Mammary epithelial cell (primary cell): ENCODE measurements at regions not wholly inside any gene's neighbourhood (a gene's known extent, or its start where the extent isn't known, plus 50 kb on each side); places are given as distances from the start of the nearest gene placed in this dataset.

Experiments used
- CTCF ChIP-seq, 2 donors: IDR thresholded peaks in 1 of 2; conservative IDR thresholded peaks in 1 of 2; 2 replicates each; pipeline ENCODE4 v1.5.1; 2011 to 2012; ENCODE audit warnings: inconsistent platforms in 2 of 2, low read length in 2 of 2, mild to moderate bottlenecking in 2 of 2, control low read depth in 1 of 2, low read depth in 1 of 2; ENCODE audit not compliant: insufficient read depth in 1 of 2; ENCODE audit errors: extremely low read depth in 1 of 2
- EZH2 ChIP-seq: IDR thresholded peaks from 2 replicates; pipeline ENCODE4 v1.6.1; 2012; ENCODE audit warnings: low read length, inconsistent platforms, borderline replicate concordance

DNA sequence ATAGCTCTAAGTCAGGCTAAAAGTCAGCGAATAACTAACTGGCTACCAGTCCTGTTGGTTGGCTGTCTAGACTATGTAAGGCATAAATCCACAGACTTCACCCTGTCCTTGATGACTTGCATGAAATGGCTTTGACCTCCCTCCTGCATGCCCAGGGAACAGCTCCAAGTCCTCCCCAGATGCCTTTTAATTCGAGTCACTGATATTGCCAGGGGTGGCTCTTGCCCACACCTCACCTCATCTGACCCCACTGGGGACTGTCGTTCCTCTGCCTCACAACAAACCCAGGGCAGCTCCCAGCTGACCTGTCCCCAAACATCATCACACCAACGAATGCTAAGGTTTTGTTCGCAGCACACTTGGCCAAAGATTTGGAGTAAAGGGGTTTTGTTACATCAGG is 396.0 kb upstream of the ID2 start:
- TF ChIP-seq EZH2: no peak
- TF ChIP-seq CTCF (conservative IDR thresholded peaks at IDR 0.05 in 1 of 2, IDR thresholded peaks at IDR 0.05 in 1 of 2; ENCODE audit: extremely low read depth in 1 of 2, insufficient read depth in 1 of 2, low read depth in 1 of 2, low read length in 2 of 2): no peak
